Gastrocnemius medialis (tissue), 4 donors: ENCODE measurements at regions not wholly inside any gene's neighbourhood (a gene's known extent, or its start where the extent isn't known, plus 50 kb on each side); places are given as distances from the start of the nearest gene placed in this dataset.

Experiments used
- CTCF ChIP-seq, 5 experiments: fragments of 450-650 bp in 3 of 5; fragments of 200-600 bp in 2 of 5; sonication (generic) in 2 of 5; IDR thresholded peaks in 4 of 5; conservative IDR thresholded peaks in 1 of 5; 1 replicate in 4 of 5; 2 replicates in 1 of 5; pipeline ENCODE4 v1.5.1; 2016 to 2019; ENCODE audit warnings: antibody characterized with exemption in 5 of 5, mild to moderate bottlenecking in 3 of 5, moderate library complexity in 3 of 5
- POLR2A ChIP-seq, 2 donors: fragments of 450-650 bp; IDR thresholded peaks; one replicate each; pipeline ENCODE4 v1.6.1; 2017; ENCODE audit warnings: antibody characterized with exemption in 2 of 2, mild to moderate bottlenecking in 2 of 2, moderate library complexity in 2 of 2

- TF ChIP-seq CTCF (IDR thresholded peaks at IDR 0.05 in 4 of 5, conservative IDR thresholded peaks at IDR 0.05 in 1 of 5) (no peak), POLR2A (IDR thresholded peaks at IDR 0.05) (no peak)
These were observed 480.0 kb upstream of the PAPPA start for GRCh38 chr9:115673599-115673998.
